ENCODE measurements at regions not wholly inside any gene's neighbourhood (a gene's known extent, or its start where the extent isn't known, plus 50 kb on each side); places are given as distances from the start of the nearest gene placed in this dataset.

DNA sequence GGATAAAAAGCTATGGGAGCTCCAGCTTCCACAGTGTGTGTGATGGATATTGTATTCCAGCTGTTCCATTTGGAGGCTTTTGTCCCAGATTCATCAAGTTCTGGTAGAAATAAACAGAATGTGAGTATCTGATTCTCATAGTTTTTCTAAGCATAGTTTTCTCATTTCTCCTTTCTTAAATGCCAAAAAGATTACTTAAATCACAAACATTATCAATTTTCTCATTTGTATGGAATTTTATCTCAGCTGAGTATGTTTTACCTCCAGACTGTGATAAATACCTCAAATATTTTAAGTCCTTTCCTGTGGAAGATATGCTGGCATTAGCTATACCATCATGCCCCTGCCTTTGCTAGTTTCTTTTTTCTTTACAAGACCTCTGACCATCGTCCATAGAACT, 767.3 kb downstream of the TFAP2A start:
- DNase-seq: no peak

DNA sequence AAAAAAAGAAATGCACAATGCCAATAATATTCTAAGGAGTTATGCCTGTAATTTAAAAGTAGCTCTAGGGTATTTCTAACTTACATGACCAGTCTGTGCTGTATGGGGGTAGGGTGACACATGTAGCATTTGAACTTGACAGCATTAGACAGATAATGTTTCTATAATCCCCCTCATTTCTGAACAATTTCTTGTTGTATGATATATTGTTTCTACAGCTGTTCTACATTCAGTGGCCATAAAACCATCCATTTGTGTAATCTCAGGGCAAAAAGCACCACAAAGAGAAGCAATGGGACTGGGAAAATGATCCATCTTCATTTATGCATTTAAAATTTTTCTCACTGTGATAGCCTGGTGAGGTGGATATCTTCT, 767.8 kb downstream of the TFAP2A start:
- DNase-seq: no peak

GRCh38 chr6:9646342-9647070, 768.4 kb downstream of the TFAP2A start:
- DNase-seq: no peak

GRCh38 chr6:9638861-9639260, 776.0 kb downstream of the TFAP2A start:
- DNase-seq: no peak

DNA sequence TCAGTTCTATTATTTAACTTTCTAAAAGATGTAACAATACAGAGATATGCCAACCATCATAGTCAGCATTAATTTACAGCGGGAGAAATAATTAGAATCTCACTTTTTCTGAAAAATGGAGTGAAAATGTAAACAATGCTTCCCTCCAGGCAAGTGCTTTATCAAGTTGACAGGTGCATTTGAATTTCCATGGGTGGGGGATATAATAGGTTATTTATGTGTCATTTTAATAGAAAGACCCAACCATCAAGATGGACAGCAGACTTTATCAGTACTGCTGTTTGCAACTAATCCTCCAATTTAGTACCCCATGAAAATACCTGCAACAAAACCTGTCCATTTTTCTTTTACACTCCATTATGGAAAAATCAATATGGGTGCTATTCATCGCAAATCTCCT, 780.1 kb downstream of the TFAP2A start:
- no peak for DNase-seq

DNA sequence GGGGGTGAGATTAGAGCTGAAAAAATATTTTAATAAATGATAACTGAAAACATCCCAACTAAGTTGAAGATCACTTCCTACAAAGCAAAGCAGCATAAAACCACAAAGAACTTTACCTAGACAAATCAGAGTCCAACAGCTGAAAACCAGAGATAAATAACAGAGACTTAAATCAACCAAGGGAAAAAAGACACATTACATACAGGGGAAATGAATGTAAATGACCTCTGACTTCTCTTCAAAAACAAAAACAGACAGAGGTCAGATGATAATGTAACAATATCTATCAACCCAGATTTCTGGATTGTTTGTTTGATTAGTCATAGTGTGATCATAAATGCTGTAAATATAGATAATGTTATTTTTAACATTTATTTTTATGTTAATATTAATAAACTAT, 782.8 kb downstream of the TFAP2A start:
- DNase-seq: no peak

DNA sequence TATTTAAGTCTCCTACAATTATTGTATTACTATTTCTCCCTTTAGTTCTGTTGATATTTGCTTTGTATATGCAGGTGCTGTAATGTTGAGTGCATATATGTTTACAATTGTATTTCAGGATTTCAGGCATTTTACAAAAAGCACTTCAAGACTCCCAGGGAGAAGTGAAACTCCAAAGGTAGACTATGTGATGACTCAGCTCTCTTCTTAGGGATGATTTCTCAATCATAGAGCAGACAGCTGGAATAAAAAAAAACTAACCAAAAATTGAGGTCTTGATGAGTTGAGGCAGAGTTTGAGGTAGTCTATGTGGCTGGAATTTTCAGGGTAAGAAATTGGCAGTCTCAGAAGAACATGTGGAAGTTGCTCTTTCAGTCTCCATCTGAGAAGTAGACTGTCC, 786.1 kb downstream of the TFAP2A start:
- DNase-seq: no peak

- no peak for DNase-seq
These were observed 787.0 kb downstream of the TFAP2A start for GRCh38 chr6:9627916-9628315.

DNA sequence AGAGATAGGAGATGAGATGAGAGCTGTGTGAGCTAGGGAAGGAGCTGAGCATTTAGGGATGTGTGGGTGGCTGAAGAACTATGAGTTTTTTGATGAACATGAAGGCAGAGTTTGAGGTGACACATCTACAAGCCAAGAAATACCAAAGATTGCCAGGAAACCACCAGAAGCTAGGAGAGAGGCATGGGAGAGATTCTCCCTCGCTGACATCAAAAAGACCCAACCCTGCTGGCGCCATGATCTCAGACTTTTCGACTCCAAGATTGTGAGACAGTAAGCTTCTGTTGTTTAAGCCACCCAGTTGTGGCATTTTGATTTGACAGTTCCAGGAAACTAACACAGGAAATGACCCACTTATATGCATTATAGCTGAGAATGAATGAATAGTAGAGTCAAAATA, 790.9 kb downstream of the TFAP2A start:
- DNase-seq: no peak

- no peak for DNase-seq
These were observed 791.5 kb downstream of the TFAP2A start for GRCh38 chr6:9623228-9623832.

GRCh38 chr6:9621276-9621675, 793.6 kb downstream of the TFAP2A start:
- no peak for DNase-seq

- DNase-seq: no peak
These were observed 794.2 kb downstream of the TFAP2A start for GRCh38 chr6:9620687-9621086.

- no peak for DNase-seq
These were observed 794.6 kb downstream of the TFAP2A start for GRCh38 chr6:9620263-9620662.

GRCh38 chr6:9614778-9615177, 800.1 kb downstream of the TFAP2A start:
- no peak for DNase-seq

DNA sequence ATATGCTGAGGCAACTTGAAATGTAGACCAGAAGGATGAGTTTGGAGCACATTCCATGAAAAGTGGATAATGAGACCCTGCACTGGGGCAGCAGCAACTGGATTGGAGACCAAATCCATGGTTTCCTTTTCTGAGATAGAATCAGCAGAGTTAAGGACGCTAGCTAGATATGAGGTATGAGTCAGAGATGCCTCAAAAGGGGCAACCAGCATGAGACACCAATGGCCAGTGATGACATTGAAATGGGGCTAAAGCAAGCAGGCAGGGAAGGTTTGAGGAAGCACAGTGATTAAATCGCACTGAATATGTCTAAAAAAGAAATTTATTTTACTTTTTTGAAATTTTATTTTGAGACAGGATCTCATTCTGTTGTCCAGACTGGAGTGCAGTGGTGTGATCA, 802.4 kb downstream of the TFAP2A start:
- no peak for DNase-seq

GRCh38 chr6:9610620-9611415, 804.1 kb downstream of the TFAP2A start:
- DNase-seq: no peak

GRCh38 chr6:9606435-9607134, 808.3 kb downstream of the TFAP2A start:
- DNase-seq: no peak

- no peak for DNase-seq
These were observed 820.1 kb downstream of the TFAP2A start for GRCh38 chr6:9594746-9595145.

- no peak for DNase-seq
These were observed 821.3 kb downstream of the TFAP2A start for GRCh38 chr6:9593554-9593953.

DNA sequence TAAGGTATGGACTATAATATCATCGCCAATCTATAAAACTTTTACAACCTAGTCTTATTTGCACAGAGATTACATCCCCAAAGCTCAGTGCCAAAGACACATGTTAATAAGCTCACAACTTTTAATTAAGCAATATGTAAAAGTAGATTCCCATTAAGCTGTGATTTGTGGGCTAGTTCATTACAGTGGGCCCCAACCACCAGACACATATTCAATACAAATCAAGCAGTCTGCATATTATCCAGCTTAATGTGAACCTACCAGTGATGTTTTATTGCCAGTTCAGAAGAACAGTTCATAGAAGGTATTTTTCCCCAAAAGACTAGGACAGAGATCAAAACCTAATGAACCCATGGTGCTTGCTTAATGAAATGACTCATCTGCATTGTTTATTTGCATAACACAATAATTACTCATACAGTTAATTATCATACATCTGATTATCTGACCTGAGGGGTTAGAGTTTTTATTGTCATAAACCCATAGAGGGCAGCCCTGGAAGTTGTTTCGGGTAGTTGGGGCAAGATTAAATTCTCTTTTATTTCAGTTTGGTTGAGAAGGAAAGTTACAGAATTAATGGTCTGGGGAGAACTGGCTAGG, 831.0 kb downstream of the TFAP2A start:
- DNase-seq: no peak

DNA sequence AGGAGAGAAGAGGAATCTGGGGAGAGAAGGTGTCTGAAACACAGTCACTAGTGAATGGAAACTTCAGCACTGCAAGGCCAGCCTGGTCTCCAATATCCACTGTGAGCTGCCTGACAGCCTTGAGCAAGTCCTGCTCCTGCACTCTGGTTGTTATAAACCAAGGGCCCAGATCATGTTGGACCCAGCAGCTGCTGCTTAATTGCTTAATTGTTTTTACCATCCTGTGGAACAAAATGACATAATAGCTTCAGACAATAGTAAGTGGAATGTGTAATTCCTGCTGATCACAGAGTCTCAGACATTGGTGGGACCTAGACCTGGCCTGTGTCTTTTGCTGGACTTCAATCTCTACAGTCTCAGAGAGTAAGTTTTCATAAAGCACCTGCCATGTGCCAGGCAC, 833.7 kb downstream of the TFAP2A start:
- DNase-seq: no peak

- DNase-seq: no peak
These were observed 838.4 kb downstream of the TFAP2A start for GRCh38 chr6:9576521-9576920.

GRCh38 chr6:9566096-9566495, 848.8 kb downstream of the TFAP2A start:
- no peak for DNase-seq
